GM06990 (cell line): ENCODE measurements at regions not wholly inside any gene's neighbourhood (a gene's known extent, or its start where the extent isn't known, plus 50 kb on each side); places are given as distances from the start of the nearest gene placed in this dataset.

Source experiments
- DNase-seq: peaks from one replicate; pipeline ENCODE4 v3.0.0-alpha.2; 2011; ENCODE audit not compliant: insufficient read length; ENCODE audit errors: extremely low read depth
- H3K27me3 ChIP-seq: replicated peaks from 2 replicates; pipeline ENCODE4 v1.6.0; 2011; ENCODE audit warnings: low read length; ENCODE audit not compliant: control insufficient read depth, insufficient read depth
- H3K36me3 ChIP-seq: 2 replicates; pipeline ENCODE4 v1.5.1; 2011; ENCODE audit warnings: low read length; ENCODE audit not compliant: control insufficient read depth, insufficient read depth
- H3K4me3 ChIP-seq: replicated peaks from 2 replicates; pipeline ENCODE4 v1.5.1; 2011; ENCODE audit warnings: low read depth, mild to moderate bottlenecking, control low read depth, low read length
- CTCF ChIP-seq: IDR thresholded peaks from 2 replicates; pipeline ENCODE4 v1.5.1; 2011; ENCODE audit warnings: low read length, control low read depth, mild to moderate bottlenecking, inconsistent platforms; ENCODE audit not compliant: insufficient read depth, poor library complexity, severe bottlenecking

GRCh38 chr5:87156631-87157030 is 111.1 kb upstream of the RASA1 start:
- Histone ChIP-seq H3K27me3 (no peaks in the 10 kb centered on the region), H3K4me3 (no peak overlapping the region), H3K36me3 (no peaks in the 10 kb centered on the region)
- TF ChIP-seq CTCF: no peak
- no peak for DNase-seq

GRCh38 chr5:87164409-87164808 is 103.3 kb upstream of the RASA1 start:
- no peak for TF ChIP-seq CTCF
- no peaks in the 10 kb centered on the region for H3K27me3 ChIP-seq
- no peak for DNase-seq

GRCh38 chr5:87169300-87169991 is 98.2 kb upstream of the RASA1 start:
- no peak overlapping the region for H3K4me3 ChIP-seq
- no peak for TF ChIP-seq CTCF

More at GRCh38 chr5:87164409-87164808, 103.3 kb upstream of the RASA1 start:
- no peaks in the 10 kb centered on the region for H3K36me3 ChIP-seq
- H3K4me3 ChIP-seq: no peak overlapping the region

GRCh38 chr5:87170799-87171198 is 96.9 kb upstream of the RASA1 start:
- TF ChIP-seq CTCF: no peak
- H3K4me3 ChIP-seq: no peak overlapping the region
- no peaks in the 10 kb centered on the region for H3K27me3 ChIP-seq
- H3K36me3 ChIP-seq: no peaks in the 10 kb centered on the region
- DNase-seq: no peak

More at GRCh38 chr5:87169300-87169991, 98.2 kb upstream of the RASA1 start:
- no peaks in the 10 kb centered on the region for H3K36me3 ChIP-seq
- DNase-seq: no peak
- H3K27me3 ChIP-seq: no peaks in the 10 kb centered on the region

GRCh38 chr5:87182649-87183048 is 85.0 kb upstream of the RASA1 start:
- no peak overlapping the region for H3K4me3 ChIP-seq
- TF ChIP-seq CTCF: no peak
- no peak for DNase-seq

GRCh38 chr5:87183896-87184295 is 83.8 kb upstream of the RASA1 start:
- no peaks in the 10 kb centered on the region for H3K27me3 ChIP-seq
- TF ChIP-seq CTCF: no peak
- no peak overlapping the region for H3K4me3 ChIP-seq
- no peaks in the 10 kb centered on the region for H3K36me3 ChIP-seq
- no peak for DNase-seq

More at GRCh38 chr5:87182649-87183048, 85.0 kb upstream of the RASA1 start:
- H3K27me3 ChIP-seq: no peaks in the 10 kb centered on the region
- no peaks in the 10 kb centered on the region for H3K36me3 ChIP-seq
